GM19351 (cell line): ENCODE measurements at regions not wholly inside any gene's neighbourhood (a gene's known extent, or its start where the extent isn't known, plus 50 kb on each side); places are given as distances from the start of the nearest gene placed in this dataset.
A peak's percentile ranks its signal among the peaks of the same experiment; 100 is the strongest.

Experiments used
- ATAC-seq: cut with Tn5 transposase; IDR thresholded peaks from one replicate; pipeline ENCODE4 v1.9.1; 2021; ENCODE audit warnings: mild to moderate bottlenecking, moderate library complexity; ENCODE audit not compliant: unreplicated experiment

GRCh38 chr4:140250989-140251552 is 97.1 kb upstream of the MAML3 start:
- ATAC-seq: no peak

DNA sequence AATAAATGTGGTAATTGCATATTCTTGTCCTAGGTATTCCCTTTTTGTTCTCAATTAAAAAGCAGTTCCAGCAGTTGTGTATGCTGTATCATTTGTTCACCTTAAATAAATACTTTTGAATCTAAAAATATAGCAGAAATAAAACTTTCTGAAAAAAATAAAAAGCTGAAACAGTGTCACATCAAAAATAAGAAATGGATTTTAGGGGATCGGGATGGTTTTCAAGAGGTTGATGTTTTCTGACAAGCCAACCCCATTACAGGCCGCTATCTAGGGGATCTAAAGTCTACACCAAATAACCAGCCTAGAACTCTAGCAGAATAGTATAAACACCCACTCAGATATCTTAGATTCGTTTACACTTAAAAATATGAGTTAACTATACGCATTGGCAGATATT is 95.4 kb upstream of the MAML3 start:
- ATAC-seq: no peak

- ATAC-seq: no peak
These were observed 93.3 kb upstream of the MAML3 start for GRCh38 chr4:140247237-140247636.

DNA sequence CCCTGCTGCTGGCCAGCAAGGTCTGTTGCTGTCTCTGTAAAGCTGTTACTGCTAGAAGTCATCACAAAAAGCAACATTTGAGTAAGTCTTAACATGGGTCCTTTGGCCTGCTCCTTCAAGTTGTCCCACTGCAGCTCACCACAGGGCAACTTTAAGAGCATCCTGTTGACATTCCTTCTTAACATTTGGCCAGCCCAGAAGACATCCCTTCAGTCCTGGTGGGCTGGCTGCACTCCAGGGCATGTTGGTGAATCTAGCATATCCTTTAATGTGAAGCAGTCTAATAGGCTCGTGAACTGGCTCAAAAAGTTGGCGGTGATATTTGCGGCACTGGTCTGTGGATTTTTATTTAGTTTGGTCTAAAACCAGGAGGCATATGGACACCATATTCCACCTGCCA is 92.2 kb upstream of the MAML3 start:
- ATAC-seq: no peak

GRCh38 chr4:140244328-140244727 is 90.3 kb upstream of the MAML3 start:
- ATAC-seq: no peak

GRCh38 chr4:140243278-140243753 is 89.3 kb upstream of the MAML3 start:
- ATAC-seq: peak; percentile 66

GRCh38 chr4:140242357-140243277 is 88.6 kb upstream of the MAML3 start:
- peak; percentile 76 for ATAC-seq

GRCh38 chr4:140240237-140240636 is 86.3 kb upstream of the MAML3 start:
- ATAC-seq: no peak

- no peak for ATAC-seq
These were observed 85.3 kb upstream of the MAML3 start for GRCh38 chr4:140239311-140239710.

DNA sequence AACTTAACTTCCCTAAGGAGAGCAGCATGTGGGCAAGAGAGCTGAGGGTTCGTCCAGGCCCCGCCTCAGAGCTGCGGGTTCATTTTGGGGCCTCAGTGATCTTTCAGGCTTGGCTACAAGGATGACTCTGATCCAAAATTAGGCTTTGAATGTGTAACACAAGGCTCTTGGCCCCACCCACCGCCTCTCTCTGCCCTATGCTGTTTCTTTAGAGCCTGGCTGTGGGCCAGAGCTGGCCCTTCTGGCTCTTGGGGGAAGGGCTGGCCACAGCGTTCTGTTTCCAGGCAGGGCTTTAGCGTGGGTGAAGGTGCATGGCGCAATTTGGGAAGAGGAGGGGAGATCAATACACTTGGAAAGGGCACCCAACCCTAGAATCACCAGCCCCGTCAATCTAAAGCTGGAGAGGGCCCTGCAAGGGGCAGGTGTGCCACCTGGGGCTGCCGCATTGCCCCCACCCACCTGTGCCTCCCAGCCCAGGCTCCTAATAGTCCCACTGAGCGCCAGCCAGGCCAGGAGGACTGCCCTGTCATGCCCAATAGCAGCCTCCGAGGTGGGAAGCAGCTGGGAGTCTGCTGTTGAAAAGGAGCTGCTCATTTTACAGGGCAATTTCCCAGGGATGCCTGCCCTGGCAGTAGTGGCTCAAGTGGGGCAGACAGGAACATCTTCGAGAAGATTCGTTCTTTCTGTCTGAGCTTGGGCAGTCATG is 84.5 kb upstream of the MAML3 start:
- ATAC-seq: no peak

GRCh38 chr4:140237616-140238350 is 83.8 kb upstream of the MAML3 start:
- no peak for ATAC-seq

GRCh38 chr4:140236654-140237169 is 82.7 kb upstream of the MAML3 start:
- ATAC-seq: no peak

- ATAC-seq: no peak
These were observed 80.7 kb upstream of the MAML3 start for GRCh38 chr4:140234697-140235060.

DNA sequence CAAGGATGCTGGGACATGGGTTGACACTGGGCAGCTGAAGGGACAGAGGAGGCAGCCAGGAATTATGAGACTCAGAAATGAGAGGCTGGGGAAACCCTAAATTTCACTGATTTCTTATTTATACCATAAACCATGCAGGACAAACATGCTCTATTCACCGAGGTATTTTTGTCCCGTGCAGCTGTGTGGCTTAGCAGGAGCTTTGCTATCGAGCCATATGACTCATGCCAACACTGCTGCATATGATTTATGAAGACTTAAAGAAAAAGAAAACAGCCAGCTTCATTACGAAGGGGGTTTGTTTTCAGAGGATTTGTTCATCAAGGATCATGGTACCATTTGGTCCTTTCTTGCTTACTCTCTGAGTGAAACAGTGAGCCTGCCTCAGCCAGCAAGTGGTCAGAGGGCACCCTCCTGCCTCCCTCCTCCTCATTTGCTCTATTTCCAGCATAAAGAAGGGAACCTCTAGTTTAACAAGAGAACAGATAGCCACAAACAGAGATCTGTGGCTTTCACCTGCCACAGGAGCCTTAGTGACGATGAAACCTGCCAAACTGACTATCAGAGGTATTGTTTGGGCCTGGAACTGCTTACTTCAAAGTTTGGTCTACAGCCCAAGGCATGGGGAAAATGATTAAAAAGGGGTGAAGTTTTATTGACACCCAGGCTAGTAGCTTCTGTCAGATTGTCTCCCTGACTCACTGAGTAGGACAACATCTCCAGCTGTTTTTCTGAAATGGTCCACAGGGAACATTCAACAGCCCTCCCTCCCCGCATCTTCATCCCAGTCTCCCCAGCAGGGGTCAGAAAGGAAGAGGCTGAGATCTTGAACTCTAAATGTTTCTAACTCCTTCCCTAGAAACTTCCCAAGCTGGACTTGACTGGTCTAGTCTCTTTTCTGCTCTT is 80.1 kb upstream of the MAML3 start:
- no peak for ATAC-seq

GRCh38 chr4:140229881-140230280 is 75.9 kb upstream of the MAML3 start:
- no peak for ATAC-seq

- ATAC-seq: no peak
These were observed 73.3 kb upstream of the MAML3 start for GRCh38 chr4:140227286-140227685.

GRCh38 chr4:140223056-140223810 is 69.2 kb upstream of the MAML3 start:
- ATAC-seq: no peak

DNA sequence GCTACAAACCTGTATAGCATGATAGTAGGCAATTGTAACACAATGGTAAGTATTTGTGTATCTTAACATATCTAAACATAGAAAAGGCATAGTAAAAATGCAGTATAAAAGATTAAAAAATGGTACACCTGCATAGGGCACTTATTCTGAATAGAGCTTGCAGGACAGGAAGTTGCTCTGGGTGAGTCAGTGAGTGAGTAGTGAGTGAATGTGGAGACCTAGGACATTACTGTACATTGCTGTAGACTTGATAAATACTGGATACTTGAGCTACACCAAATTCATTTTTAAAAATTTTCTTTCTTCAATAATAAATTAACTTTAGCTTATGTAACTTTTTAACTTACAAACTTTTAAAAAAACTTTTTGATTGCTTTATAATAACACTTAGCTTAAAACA is 68.2 kb upstream of the MAML3 start:
- ATAC-seq: no peak

GRCh38 chr4:140220058-140220457 is 66.1 kb upstream of the MAML3 start:
- ATAC-seq: no peak
